Small intestine (tissue), 7 donors: ENCODE measurements at regions not wholly inside any gene's neighbourhood (a gene's known extent, or its start where the extent isn't known, plus 50 kb on each side); places are given as distances from the start of the nearest gene placed in this dataset.
"Not testable (repeated sequence)": the region's sequence is repeated elsewhere in the genome, so short reads cannot be mapped to it uniquely, and the experiment has no call there.

Experiments
- DNase-seq, 2 donors: peaks; one replicate each; pipeline versions ENCODE4 v3.0.0 to v3.0.0-alpha.2; 2013
- FAIRE-seq: peaks from 2 replicates; lab custom pipeline; 2012; peaks lifted over from hg19 to GRCh38; lab: Jason Lieb, UNC
- H3K27ac ChIP-seq, 3 donors: one replicate each; pipeline ENCODE4 v1.5.1; 2013; ENCODE audit warnings: low read length in 2 of 3, mild to moderate bottlenecking in 2 of 3, control low read depth in 1 of 3, inconsistent platforms in 1 of 3, low read depth in 1 of 3, moderate library complexity in 1 of 3
- H3K27me3 ChIP-seq, 3 donors: one replicate each; pipeline ENCODE4 v1.6.1; 2013; ENCODE audit warnings: low read length in 3 of 3, inconsistent platforms in 1 of 3; ENCODE audit not compliant: control insufficient read depth in 3 of 3, insufficient read depth in 3 of 3
- H3K36me3 ChIP-seq, 3 donors: one replicate each; pipeline ENCODE4 v1.6.1; 2013; ENCODE audit warnings: low read length in 3 of 3, inconsistent platforms in 1 of 3, low read depth in 1 of 3, mild to moderate bottlenecking in 1 of 3, moderate library complexity in 1 of 3; ENCODE audit not compliant: control insufficient read depth in 3 of 3, insufficient read depth in 2 of 3
- H3K4me1 ChIP-seq, 3 donors: one replicate each; pipeline ENCODE4 v1.6.1; 2013; ENCODE audit warnings: low read length in 2 of 3, inconsistent platforms in 1 of 3, low read depth in 1 of 3, mild to moderate bottlenecking in 1 of 3, moderate library complexity in 1 of 3; ENCODE audit not compliant: control insufficient read depth in 3 of 3, insufficient read depth in 2 of 3
- H3K4me3 ChIP-seq, 3 donors: one replicate each; pipeline ENCODE4 v1.5.1; 2013; ENCODE audit warnings: low read length in 3 of 3, control low read depth in 1 of 3, inconsistent platforms in 1 of 3, low read depth in 1 of 3, mild to moderate bottlenecking in 1 of 3, moderate library complexity in 1 of 3
- H3K9me3 ChIP-seq, 2 donors: one replicate each; pipeline ENCODE4 v1.6.1; 2013; ENCODE audit warnings: low read depth in 1 of 2, low read length in 1 of 2; ENCODE audit not compliant: control insufficient read depth in 2 of 2, insufficient read depth in 1 of 2
- WGBS, 3 donors: extraction: QIAGEN DNeasy Blood & Tissue Kit; methylation state at CpG; one replicate each; pipeline ENCODE4 v1.1.7; 2013; 5-methylcytosine and 5-hydroxymethylcytosine counted together
- donor health status: healthy with polysubstance abuse.
- donor health status: control.
- donor health status: control.
- donor health status: Bipolar disorder and iron deficiency.
- donor health status: healthy.

GRCh38 chr5:126004636-126005035, 418.6 kb upstream of the GRAMD2B start:
- Histone ChIP-seq H3K27me3 (no peaks in the 10 kb centered on the region), H3K4me1 (no peaks in the 10 kb centered on the region), H3K36me3 (no peaks in the 10 kb centered on the region), H3K27ac (no peak overlapping the region), H3K4me3 (no peak overlapping the region), H3K9me3 (no peaks in the 10 kb centered on the region)
- FAIRE-seq (no peak), DNase-seq (no peak)
- WGBS, 3 donors = 63 to 80% (median 73%) methylated on average over 2 of the region's 2 CpGs

GRCh38 chr5:126007841-126008240, 415.4 kb upstream of the GRAMD2B start:
- DNase-seq = no peak
- H3K27ac ChIP-seq = no peak overlapping the region
- no peak for FAIRE-seq
- no peaks in the 10 kb centered on the region for H3K27me3 ChIP-seq
- no peaks in the 10 kb centered on the region for H3K36me3 ChIP-seq
- 83 to 96% (median 90%) methylated on average over 1 of the region's 1 CpG for WGBS, 3 donors
- no peak overlapping the region for H3K4me3 ChIP-seq
- H3K4me1 ChIP-seq = no peaks in the 10 kb centered on the region
- no peaks in the 10 kb centered on the region for H3K9me3 ChIP-seq

- 50 to 59% (median 51%) methylated on average over 5 of the region's 5 CpGs for WGBS, 3 donors
- FAIRE-seq = no peak
These were observed 413.6 kb upstream of the GRAMD2B start for GRCh38 chr5:126009566-126009965.

GRCh38 chr5:126011526-126011925, 411.7 kb upstream of the GRAMD2B start:
- DNase-seq, FAIRE-seq: not testable (repeated sequence)
- 94 to 96% (median 95%) methylated on average over 7 of the region's 7 CpGs for WGBS, 3 donors

More at GRCh38 chr5:126009566-126009965, 413.6 kb upstream of the GRAMD2B start:
- Histone ChIP-seq H3K27ac (no peak overlapping the region), H3K36me3 (no peaks in the 10 kb centered on the region), H3K4me1 (no peaks in the 10 kb centered on the region), H3K27me3 (no peaks in the 10 kb centered on the region), H3K4me3 (no peak overlapping the region), H3K9me3 (no peaks in the 10 kb centered on the region)
- DNase-seq = no peak

GRCh38 chr5:126014676-126015075, 408.5 kb upstream of the GRAMD2B start:
- H3K36me3 ChIP-seq = no peaks in the 10 kb centered on the region

More at GRCh38 chr5:126011526-126011925, 411.7 kb upstream of the GRAMD2B start:
- H3K27ac ChIP-seq, H3K9me3 ChIP-seq, H3K27me3 ChIP-seq, H3K36me3 ChIP-seq, H3K4me3 ChIP-seq, H3K4me1 ChIP-seq: not testable (repeated sequence)

GRCh38 chr5:126015235-126016181, 407.7 kb upstream of the GRAMD2B start:
- Histone ChIP-seq H3K9me3 (no peaks in the 10 kb centered on the region), H3K36me3 (no peaks in the 10 kb centered on the region), H3K4me3 (no peak overlapping the region), H3K4me1 (no peaks in the 10 kb centered on the region), H3K27me3 (no peaks in the 10 kb centered on the region), H3K27ac (no peak overlapping the region)
- DNase-seq (no peak), FAIRE-seq (no peak)
- 54 to 65% (median 62%) methylated on average over 8 of the region's 8 CpGs for WGBS, 3 donors

More at GRCh38 chr5:126014676-126015075, 408.5 kb upstream of the GRAMD2B start:
- Histone ChIP-seq H3K4me3 (no peak overlapping the region), H3K27ac (no peak overlapping the region), H3K9me3 (no peaks in the 10 kb centered on the region), H3K27me3 (no peaks in the 10 kb centered on the region), H3K4me1 (no peaks in the 10 kb centered on the region)
- FAIRE-seq (no peak), DNase-seq (no peak)
- 84 to 96% (median 93%) methylated on average over 1 of the region's 1 CpG for WGBS, 3 donors

GRCh38 chr5:126016256-126016655, 407.0 kb upstream of the GRAMD2B start:
- Histone ChIP-seq H3K9me3 (no peaks in the 10 kb centered on the region), H3K4me1 (no peaks in the 10 kb centered on the region), H3K36me3 (no peaks in the 10 kb centered on the region), H3K27me3 (no peaks in the 10 kb centered on the region), H3K4me3 (no peak overlapping the region), H3K27ac (no peak overlapping the region)
- 62 to 95% (median 93%) methylated on average over 1 of the region's 1 CpG for WGBS, 3 donors
- FAIRE-seq (no peak), DNase-seq (no peak)

- Histone ChIP-seq H3K9me3 (no peaks in the 10 kb centered on the region), H3K27me3 (no peaks in the 10 kb centered on the region)
- WGBS, 3 donors = 83 to 96% (median 84%) methylated on average over 2 of the region's 2 CpGs
These were observed 406.1 kb upstream of the GRAMD2B start for GRCh38 chr5:126017096-126017495.

More at GRCh38 chr5:126017096-126017495, 406.1 kb upstream of the GRAMD2B start:
- Histone ChIP-seq H3K36me3 (no peaks in the 10 kb centered on the region), H3K4me1 (no peaks in the 10 kb centered on the region), H3K27ac (no peak overlapping the region), H3K4me3 (no peak overlapping the region)
- no peak for FAIRE-seq
- DNase-seq = no peak
